ENCODE measurements at regions not wholly inside any gene's neighbourhood (a gene's known extent, or its start where the extent isn't known, plus 50 kb on each side); places are given as distances from the start of the nearest gene placed in this dataset.

DNA sequence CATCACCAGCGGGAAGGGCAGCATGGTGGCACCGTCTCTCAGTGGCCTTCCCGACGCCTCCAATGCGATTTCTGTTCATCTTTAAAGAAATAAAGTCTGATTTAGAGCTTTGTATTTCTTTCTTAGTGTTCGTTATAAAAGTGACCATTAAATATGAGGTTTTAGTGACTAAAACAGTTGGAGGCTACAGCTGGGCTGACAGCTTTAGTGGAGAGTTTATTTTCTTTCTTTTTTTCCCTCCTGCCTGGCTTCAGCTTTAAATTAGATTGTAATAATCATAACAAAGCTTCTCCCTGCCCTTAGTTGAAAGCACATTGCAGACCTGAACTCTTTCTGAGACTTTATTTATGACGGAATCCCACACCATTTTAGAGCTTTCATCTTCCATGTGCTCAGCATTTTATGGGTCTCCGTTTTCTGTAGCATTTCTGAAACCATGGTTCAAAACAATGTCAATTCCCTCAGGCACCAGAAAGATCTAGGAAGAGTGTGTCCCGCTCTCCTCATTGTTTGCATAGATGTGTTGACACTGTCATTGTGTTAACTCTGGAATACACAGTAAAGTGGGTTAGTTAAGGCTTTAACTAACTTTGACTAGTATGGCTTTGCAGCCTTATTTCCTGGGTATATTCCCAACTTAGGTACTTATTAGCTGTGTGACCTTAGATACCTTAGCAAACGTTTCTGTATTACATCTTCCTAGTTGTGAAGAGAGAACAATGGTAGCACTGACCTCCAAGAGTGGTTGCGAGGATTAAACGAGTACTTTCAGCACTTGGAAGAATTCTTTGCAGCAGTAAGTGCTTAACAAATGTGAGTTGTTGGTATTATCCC is 97.4 kb upstream of the PGRMC2 start:
- no peak for DNase-seq

DNA sequence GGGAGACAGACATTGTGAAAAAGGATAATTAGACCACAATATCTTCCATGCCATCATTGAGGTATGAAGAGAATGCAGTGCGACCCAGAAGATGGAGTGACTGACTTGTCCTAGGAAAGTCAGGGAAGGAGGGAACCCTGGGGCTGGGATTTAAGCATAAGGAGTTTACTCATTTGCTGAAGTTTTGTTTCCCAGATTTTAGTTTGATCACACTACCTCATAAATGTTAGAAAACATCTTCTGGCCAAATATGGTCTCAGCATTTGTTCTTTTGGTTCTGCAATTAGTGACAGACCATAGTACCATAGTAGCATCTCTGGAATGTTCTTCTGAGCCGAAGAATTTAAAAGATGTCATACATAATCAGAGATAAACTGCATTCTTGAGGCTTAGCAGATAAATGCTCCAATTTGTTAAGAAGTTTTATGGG is 96.5 kb upstream of the PGRMC2 start:
- DNase-seq: no peak

DNA sequence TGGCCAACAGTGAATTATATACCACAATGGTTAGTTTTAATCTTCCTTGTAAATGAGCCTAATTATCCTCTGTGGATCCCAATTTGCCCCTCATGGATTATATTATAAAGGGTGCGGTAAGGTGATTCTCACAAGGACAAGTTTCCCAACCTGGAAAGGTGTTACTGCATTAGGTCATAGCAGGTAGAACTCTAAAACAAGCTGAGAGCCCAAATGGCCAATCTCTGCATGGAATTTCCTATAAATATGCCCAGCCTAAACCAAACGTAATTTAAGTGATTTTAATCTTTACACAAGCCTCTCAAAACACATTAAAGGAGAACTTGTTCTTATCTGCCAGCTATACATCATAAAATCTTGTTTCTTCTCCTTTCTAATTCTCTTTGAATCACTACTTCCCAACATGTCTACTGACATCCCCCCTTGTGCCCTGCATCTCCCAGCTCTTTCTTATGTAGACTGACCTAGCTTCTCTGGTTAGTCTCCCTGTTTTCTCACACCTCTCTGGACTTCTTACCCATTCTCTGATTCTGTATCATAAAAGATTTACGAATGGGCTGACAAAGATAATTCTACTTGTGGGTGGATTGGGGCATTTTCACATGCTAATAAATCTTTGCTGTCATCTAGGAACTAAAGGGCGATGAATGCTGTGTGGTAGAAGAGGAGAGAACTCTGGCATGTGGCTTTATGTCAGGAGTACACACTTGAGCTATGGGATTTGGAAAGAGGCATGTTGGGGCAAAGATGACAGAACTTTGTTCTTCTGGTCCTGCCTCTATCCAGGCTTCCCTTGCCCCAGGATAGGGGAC is 94.3 kb upstream of the PGRMC2 start:
- DNase-seq: no peak

DNA sequence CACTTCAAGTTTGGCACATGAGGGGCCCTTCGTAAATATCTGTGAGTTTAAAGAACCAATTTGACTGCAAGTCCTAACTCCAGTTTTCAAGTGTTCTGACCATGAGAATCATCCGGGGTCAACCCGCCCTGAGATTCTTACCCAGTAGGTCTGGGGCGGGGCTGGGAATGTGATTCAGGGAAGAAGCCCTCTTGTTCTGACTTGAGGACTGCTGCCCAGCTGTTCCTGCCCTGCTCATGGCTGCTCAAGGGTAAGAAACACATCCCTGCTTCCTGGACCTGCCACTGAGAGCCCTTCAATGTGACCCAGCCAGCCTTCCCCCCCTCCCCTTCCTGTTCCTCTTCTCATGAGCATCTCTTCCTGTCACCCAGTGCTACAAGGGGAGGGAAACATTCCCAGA is 92.7 kb upstream of the PGRMC2 start:
- no peak for DNase-seq

DNA sequence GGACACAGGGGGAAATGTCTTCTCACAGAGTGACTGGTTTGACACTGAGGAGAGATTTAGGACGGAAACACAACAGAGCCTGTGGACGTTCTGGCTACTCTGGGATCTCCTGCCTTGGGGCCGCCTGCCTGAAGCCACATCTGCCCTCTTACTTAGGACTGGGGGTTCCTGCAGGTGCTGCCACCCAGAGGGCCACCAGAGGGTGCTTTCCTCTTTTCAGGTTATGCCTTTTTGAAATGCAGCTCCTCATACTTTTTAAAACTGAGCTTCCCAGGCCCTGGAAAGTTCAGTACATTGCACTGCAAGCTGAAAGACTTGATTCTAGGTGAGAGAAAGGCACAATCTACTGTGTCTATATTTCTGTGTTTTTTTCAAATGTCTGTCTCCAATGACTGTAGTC is 92.2 kb upstream of the PGRMC2 start:
- DNase-seq: peak; percentile 4

DNA sequence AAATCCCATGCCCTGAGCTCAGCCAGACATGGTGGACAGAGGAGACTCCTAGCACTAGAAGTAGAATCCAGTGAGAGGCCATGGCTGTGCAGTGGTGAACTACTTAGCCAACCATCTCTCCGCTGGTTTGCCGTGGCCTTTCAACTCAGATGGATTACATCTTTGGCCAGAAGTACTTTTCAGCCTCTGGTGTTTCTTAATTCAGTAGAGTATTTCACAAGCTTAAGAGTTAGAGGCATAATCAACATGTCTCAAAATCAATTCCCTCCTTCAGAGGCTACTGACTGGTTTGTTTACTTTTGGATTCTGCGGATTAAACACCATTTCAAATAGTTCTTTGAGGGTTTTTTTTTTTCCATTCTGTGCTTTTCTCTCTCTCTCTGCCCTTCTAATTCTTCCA is 91.1 kb upstream of the PGRMC2 start:
- DNase-seq: no peak

DNA sequence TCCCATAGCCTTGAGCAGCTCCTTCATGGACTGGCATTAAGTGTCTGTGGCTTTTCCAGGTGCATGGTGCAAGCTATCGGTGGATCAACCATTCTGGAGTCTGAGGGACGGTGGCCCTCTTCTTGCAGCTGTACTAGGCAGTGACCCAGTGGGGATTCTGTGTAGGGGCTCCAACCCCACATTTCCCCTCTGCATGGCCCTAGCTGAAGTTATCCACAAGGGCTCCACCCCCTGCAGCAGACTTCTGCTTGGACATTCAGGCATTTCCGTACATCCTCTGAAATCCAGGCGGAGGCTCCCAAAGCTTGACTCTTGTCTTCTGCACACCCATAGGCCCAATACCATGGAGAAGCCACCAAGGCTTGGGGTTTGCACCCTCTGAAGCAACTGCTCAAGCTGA is 89.3 kb upstream of the PGRMC2 start:
- DNase-seq: no peak

DNA sequence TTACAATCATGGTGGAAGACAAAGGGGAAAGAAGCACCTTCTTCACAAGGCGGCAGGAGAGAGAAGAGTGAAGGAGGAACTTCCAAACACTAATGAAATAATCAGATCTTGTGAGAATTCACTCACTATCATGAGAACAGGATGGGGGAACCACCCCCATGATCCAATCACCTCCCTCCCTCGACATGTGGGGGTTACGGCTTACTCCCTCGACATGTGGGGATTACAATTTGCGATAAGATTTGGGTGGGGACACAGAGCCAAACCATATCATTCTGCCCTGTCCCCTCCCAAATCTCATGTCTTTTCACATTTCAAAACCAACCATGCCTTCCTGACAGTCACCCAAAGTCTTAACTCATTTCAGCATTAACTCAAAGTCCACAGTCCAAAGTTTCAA is 88.7 kb upstream of the PGRMC2 start:
- no peak for DNase-seq

DNA sequence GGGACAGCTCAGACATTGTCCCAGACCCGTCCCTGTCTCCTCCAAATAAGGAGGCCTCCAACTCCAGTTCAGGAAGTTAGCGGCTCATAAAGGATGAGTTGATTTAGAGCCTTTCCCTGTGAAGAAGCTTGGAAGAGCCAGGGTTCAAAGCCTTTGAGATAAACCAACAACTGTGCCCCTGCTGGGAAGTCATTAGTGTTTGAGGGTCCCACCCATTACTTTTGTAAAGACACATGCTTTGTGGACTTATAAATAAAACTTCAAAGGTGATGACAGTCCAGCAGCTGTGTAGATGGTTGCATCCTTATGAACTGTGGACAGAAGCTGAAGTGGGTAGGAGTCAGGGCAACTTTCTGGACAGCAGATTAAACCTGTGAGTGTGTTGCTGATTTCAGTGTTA is 86.0 kb upstream of the PGRMC2 start:
- no peak for DNase-seq

DNA sequence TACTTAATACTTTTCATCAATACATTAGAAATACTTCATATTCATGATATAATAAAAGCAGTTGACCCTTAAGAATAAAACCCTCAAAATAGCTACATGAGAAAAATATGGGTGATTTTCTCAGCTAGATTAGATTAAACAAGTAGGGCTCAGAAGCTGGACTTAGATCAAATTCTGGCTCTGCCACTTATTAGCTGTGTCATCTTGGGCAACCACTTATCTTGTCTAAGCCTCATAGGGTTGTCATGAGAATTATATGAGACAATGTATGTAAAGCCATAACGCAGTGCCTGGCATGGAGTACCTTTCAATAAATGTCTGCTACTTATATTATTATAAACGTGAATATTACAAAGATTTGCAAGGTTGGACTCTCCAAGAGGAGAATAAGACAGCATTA is 84.3 kb upstream of the PGRMC2 start:
- DNase-seq: no peak

DNA sequence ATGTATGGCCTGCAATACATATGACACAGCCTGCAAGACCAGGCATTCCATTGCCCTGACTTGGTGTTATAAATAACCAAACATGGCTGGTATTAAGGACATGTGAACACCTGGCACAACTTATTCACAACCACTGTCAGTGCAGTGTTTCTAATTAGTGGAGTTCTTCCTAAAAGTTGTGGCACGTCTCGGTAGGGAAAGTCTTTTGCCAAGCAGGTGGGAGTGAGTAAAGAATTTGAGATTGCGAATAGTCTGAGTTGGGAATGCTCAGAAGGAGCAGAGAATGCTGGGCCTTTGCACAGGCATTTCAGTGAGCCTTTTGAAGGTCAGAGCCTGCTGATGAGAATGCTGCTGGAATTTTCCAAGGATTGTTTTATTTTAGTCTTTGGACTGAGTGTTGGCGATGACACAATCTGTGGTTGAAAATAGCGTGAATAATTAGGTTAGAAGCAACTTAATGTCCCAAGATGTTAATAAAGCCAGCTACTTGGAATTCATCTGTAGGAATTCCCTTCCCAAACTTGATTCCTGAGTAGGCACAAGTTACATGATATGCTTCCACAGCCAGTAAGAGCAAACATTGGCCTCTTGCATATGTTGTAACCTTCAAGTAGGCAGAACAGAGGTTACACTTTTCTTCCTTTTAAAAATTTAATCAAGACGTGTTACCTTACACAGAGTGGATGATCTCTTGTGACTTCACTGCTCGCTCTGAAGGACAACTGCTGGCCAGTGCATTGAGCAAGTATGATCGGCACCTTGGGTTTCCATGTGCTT is 83.6 kb upstream of the PGRMC2 start:
- no peak for DNase-seq

DNA sequence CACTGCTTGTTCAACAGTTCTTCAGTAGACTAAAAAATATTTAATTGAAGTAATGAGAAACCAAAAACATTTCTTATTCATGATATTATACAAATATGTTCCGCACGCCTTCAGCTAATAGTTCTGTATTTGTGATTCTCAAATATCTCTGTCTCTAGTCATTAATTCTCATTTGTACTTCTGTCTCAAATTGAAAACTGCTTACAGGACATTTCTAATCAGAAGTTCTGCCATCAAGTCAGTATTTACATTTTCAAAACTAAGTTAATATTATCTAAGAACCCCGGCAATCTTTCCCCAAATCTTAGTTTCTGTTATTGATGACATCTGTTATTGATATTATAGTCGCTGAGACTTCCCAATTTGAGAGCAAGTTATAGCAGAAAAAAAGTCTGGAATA is 78.6 kb upstream of the PGRMC2 start:
- no peak for DNase-seq

DNA sequence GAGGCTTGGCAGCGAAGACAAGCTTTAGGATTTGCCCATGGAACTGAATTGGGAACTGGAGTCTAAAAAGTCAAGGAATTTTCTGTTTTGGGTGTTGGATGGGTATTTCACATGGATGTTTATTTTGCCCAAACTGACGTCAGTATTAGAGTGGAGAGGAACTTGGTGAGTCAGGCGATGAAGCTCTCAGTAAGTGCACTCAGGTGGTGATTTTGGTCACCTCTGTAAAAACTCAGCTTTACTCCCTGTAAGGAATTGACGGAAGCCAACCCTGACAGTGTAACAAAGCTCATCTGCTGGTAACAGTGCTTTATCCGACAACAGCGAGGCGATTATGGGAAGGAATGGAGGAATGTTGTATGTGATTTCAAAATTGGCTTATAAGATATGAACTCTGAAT is 77.0 kb upstream of the PGRMC2 start:
- DNase-seq: no peak

DNA sequence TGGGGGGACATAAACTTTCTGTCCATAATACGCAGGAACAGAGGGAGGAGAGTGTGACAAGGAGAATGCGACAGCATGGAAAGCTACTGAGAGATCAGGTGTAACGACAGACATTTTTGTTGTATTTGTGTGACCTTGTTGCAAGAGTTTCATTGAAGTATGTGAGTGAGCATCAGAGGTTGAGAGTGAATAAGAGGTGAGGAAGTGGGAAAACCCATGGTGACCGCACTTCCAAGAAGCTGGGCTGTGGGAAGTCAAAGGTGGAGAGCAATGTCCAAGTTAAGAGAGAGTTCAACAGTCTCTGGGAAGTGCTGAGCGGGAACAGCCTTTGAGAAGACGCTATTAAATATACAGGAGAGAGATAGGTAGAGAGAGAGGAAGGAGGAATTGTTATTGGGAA is 76.4 kb upstream of the PGRMC2 start:
- DNase-seq: no peak

DNA sequence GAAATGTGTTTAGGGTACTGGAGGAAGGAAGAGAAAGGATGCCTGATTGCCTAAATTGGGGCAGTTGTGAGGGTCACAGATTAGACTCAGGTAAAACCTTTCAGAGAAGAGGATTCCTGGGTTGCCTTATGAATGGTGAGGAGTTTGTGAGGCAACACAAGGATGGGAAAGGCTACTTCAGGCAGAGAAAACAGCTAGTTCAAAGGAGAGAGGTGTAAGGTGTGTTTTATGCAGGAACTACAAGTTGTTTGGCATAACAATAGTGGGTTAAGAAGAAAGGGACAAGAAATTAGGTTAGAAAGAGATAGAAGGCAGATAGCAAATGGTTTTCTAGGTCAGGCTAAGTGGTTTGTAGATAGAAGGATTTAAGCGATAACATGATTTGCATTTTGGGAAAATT is 75.1 kb upstream of the PGRMC2 start:
- DNase-seq: no peak

DNA sequence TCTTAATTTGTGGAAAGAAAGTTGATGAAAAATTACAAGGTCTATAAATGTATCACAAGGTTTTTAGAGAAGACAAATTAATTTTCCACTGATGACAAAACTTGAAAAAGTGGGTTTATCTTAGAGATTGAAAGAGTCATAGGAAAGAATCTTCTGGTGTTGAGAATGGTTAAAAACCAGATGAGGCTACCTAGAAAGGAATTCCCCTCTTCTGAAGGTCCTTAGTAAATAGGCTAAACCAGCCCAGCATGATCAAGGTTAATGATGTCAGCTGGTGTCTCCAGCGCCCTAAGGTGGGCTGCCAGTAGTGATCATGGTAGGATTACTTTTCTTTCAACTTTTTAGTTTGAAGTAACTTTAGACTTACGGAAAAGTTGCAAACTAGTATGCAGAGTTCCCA is 71.8 kb upstream of the PGRMC2 start:
- no peak for DNase-seq

DNA sequence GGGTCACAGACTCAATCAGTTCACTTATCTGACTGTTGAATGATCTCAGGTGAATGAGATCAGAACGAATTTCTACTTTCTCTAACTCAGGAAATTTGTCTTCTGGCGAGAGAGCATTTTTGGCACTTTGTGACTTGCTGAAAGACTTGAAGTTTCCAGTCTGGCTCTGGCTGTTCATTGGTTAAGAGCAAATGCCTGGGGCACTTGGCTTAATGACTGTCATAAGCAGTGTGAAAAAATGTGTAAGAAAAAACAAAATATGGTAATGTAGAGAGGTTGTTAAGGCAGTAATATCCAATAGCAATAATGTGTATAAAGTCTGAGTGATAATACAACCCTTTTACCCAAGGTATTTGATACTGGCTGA is 71.3 kb upstream of the PGRMC2 start:
- DNase-seq: no peak

DNA sequence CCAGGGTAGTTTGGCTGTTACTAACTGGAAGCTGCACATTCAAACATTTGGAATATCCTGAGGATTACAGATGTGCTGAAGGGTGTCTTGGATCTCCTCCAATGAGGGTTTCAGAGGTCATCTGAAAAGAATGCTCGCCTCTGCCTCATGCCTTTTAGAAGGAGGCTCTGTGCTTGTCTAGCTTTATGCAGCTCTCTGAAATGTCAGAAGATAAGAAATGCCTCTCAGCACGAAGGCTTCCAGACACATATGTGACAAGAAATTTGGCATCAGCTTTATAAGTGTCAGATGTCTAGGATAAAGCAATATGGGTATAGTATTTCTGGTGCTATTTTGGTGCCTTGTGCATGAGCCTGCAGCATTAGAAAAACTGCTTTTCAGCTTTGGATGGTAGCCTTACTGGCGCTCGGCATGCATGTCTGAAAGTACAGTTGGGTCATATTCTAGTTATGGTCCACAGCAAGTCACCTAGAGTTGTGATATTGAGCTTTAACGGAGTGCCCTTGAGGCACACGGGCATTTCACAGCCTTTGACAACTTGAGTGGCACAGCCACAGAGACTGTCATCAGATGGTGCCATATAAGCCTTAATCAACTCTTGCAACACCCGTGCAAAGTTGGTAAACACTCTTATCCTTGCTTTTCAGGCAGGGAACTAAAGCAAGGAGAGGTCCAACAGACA is 70.8 kb upstream of the PGRMC2 start:
- no peak for DNase-seq

DNA sequence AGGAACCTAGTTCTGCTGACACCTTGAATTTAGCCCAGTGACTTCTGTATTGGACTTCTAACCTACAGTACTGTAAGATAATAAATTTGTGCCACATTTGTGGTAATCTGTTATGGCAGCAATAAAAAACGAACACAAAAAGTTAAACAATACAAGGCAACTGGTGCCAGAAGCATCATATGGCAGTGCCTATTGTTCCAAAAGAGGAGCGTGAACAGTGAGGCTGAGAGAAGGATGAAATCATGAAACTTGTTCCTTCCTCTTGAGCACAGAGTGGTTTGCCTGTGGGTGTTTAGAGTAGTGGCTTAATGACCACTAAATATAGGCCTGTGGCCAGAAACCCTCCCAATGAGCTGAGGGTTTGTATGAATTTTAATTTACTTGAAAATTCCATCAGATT is 69.7 kb upstream of the PGRMC2 start:
- DNase-seq: no peak

DNA sequence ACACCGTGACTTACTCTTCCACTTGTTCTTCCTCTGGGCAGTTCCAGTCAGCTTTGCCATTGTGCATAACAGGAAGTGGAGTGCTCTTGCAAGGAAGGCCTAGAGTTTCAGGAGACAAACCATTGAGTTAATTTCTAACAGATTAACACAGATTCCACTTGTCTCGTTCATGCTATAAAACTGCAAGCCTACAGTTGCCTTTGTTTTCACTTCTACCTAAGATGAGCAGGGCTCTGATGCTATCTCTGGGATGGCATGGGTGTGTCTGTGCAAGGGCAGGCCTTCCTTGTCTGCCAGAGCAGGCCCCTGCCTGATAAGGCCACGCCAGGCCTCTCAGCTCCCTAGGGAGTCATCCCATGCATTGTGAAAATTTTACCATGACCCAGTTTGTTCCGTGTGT is 67.7 kb upstream of the PGRMC2 start:
- no peak for DNase-seq

DNA sequence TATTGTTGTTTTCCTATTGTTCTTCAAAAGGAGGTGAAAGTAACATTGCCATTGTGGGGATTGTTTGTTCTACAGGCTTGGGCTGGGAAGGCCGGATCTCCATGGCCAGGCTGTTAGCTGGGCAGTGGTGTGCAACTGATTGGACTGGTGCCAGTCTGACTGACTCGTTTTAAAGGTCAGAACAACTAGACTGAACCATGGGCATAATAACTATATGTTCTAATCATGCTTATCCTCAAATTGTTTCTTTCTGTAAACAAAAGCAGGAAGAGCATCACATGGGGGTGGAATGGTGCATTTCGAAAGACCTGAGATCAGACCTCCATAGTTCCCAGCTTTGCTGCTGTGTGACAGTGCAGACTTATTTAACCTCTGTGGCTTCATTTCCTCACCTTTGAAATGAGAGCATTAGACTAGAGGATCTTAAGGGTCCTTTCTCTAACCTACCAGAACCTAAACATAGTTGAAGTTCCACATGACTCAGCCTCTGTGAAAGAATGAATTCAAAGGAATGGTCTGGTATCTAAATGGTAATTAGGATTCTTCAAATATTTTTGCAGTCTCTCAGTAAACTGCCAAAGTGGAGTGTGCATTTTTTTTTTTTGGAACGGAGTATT is 66.7 kb upstream of the PGRMC2 start:
- DNase-seq: no peak

DNA sequence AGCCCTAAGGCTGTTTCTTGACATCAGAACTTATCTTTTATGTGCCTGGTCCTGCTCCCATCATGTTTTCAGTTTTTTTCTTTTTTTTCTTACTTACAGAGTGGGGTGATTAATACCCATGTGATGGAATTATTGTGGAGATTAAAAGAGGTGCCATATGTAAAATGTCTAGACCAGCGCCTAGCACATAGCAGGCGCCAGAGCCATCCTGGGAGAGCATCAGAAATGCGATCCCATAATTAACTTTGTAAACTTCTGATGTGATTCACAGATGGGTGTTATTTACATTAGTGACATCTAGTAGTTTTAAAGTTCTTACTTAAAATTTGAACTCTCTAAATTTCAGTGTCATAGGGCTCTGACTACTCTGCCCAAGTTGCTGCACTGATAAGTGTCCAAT is 66.2 kb upstream of the PGRMC2 start:
- DNase-seq: no peak

DNA sequence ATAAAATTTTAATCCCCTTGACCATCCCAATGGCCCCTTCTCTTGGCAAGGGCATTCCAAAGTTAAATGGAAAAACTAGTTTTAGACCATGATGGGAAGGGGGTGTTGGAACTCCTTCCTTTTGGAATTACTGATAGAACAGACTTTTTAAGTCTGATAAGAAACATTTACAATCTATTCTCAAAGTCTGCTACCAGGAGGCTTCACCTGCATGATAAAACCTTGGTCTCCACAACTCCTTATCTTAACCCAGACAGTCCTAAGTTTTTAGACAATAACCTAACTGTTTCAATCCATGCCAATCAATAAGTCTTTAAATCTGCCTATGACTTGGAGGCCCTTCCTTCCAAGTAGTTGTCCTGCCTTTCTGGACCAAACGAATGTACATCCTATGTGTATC is 63.9 kb upstream of the PGRMC2 start:
- DNase-seq: no peak

Measured in stimulated activated CD4-positive, alpha-beta T cell treated with anti-CD3 and anti-CD28 coated beads, Interleukin-15, amount 100 ng/mL, for 24 hours (primary cell).